Neuronal stem cell (in vitro differentiated cells): ENCODE measurements at regions not wholly inside any gene's neighbourhood (a gene's known extent, or its start where the extent isn't known, plus 50 kb on each side); places are given as distances from the start of the nearest gene placed in this dataset.

Experiments used
- DNase-seq: peaks from one replicate; pipeline ENCODE4 v3.0.0-alpha.2; 2013; ENCODE audit warnings: low spot score
- H2AFZ ChIP-seq: one replicate; pipeline ENCODE4 v1.6.1; 2013; ENCODE audit warnings: mild to moderate bottlenecking, low read length, inconsistent platforms
- H2AK5ac ChIP-seq: 2 replicates; pipeline ENCODE4 v1.6.1; 2013; ENCODE audit warnings: low read depth, mild to moderate bottlenecking, inconsistent platforms, low read length, moderate library complexity, mixed read lengths
- H2BK120ac ChIP-seq: 2 replicates; pipeline ENCODE4 v1.6.1; 2013; ENCODE audit warnings: low read depth, mild to moderate bottlenecking, inconsistent platforms, low read length, moderate library complexity, mixed read lengths
- H2BK12ac ChIP-seq: one replicate; pipeline ENCODE4 v1.6.1; 2013; ENCODE audit warnings: low read length, inconsistent platforms
- H2BK15ac ChIP-seq: 2 replicates; pipeline ENCODE4 v1.6.1; 2013; ENCODE audit warnings: mild to moderate bottlenecking, low read length, inconsistent platforms, mixed read lengths
- H2BK5ac ChIP-seq: one replicate; pipeline ENCODE4 v1.6.1; 2013; ENCODE audit warnings: inconsistent platforms, mild to moderate bottlenecking, low read length, moderate library complexity
- H3K14ac ChIP-seq: one replicate; pipeline ENCODE4 v1.6.1; 2013; ENCODE audit warnings: low read length, inconsistent platforms
- H3K18ac ChIP-seq: 2 replicates; pipeline ENCODE4 v1.6.1; 2013; ENCODE audit warnings: low read length, inconsistent platforms
- H3K23ac ChIP-seq: 2 replicates; pipeline ENCODE4 v1.6.1; 2013; ENCODE audit warnings: low read depth, mild to moderate bottlenecking, mixed read lengths, low read length, inconsistent platforms; ENCODE audit not compliant: poor library complexity
- H3K27ac ChIP-seq: replicated peaks from 3 replicates; pipeline ENCODE4 v1.5.1; 2013; ENCODE audit warnings: low read length, inconsistent platforms
- H3K27me3 ChIP-seq, 3 experiments: 2 replicates each; pipeline ENCODE4 v1.6.1; 2013; ENCODE audit warnings: low read length in 3 of 3, mild to moderate bottlenecking in 2 of 3, inconsistent platforms in 1 of 3, low read depth in 1 of 3, mixed read lengths in 1 of 3, moderate library complexity in 1 of 3; ENCODE audit not compliant: control insufficient read depth in 3 of 3, insufficient read depth in 3 of 3
- H3K36me3 ChIP-seq, 2 donors: replicated peaks in 1 of 2; 2 replicates each; pipeline ENCODE4 v1.6.1; 2013; ENCODE audit warnings: low read length in 2 of 2; ENCODE audit not compliant: control insufficient read depth in 2 of 2, insufficient read depth in 2 of 2
- H3K4ac ChIP-seq: 2 replicates; pipeline ENCODE4 v1.6.1; 2013; ENCODE audit warnings: inconsistent platforms, mild to moderate bottlenecking, low read length, moderate library complexity
- H3K4me1 ChIP-seq, 2 donors: 1 replicate in 1 of 2; 2 replicates in 1 of 2; pipeline ENCODE4 v1.6.1; 2013; ENCODE audit warnings: low read length in 2 of 2, low read depth in 1 of 2; ENCODE audit not compliant: control insufficient read depth in 2 of 2, insufficient read depth in 1 of 2
- H3K4me2 ChIP-seq: one replicate; pipeline ENCODE4 v1.6.1; 2013; ENCODE audit warnings: mild to moderate bottlenecking, low read length, inconsistent platforms; ENCODE audit not compliant: insufficient read depth, poor library complexity, severe bottlenecking
- H3K4me3 ChIP-seq, 2 donors: 2 replicates each; pipeline ENCODE4 v1.5.1; 2013; ENCODE audit warnings: low read length in 2 of 2, mild to moderate bottlenecking in 2 of 2, inconsistent platforms in 1 of 2, moderate library complexity in 1 of 2
- H3K79me1 ChIP-seq: one replicate; pipeline ENCODE4 v1.6.1; 2013; ENCODE audit warnings: low read depth, mild to moderate bottlenecking, inconsistent platforms, low read length, moderate library complexity
- H3K9ac ChIP-seq: one replicate; pipeline ENCODE4 v1.6.1; 2013; ENCODE audit warnings: mild to moderate bottlenecking, low read depth, low read length, inconsistent platforms; ENCODE audit not compliant: poor library complexity
- H3K9me3 ChIP-seq, 2 donors: replicated peaks in 1 of 2; 2 replicates each; pipeline versions ENCODE3 to v1.6.1; 2013; ENCODE audit warnings: low read length in 2 of 2, mild to moderate bottlenecking in 2 of 2, inconsistent platforms in 1 of 2, low read depth in 1 of 2, mixed read lengths in 1 of 2, moderate library complexity in 1 of 2; ENCODE audit not compliant: control insufficient read depth in 2 of 2, insufficient read depth in 1 of 2
- H4K8ac ChIP-seq: one replicate; pipeline ENCODE4 v1.6.1; 2013; ENCODE audit warnings: low read depth, mild to moderate bottlenecking, inconsistent platforms, low read length, moderate library complexity
- H4K91ac ChIP-seq: one replicate; pipeline ENCODE4 v1.6.1; 2013; ENCODE audit warnings: low read length, low read depth, mild to moderate bottlenecking, inconsistent platforms; ENCODE audit not compliant: poor library complexity
- WGBS, 2 donors: extraction: QIAGEN DNeasy Blood & Tissue Kit; methylation state at CpG; one replicate each; pipeline ENCODE4 v1.1.7; 2013; ENCODE audit warnings: missing lambda C conversion rate in 2 of 2, mixed read lengths in 1 of 2; ENCODE audit not compliant: insufficient read length in 2 of 2, insufficient replicate concordance in 1 of 2; ENCODE audit errors: extremely low coverage in 2 of 2; 5-methylcytosine and 5-hydroxymethylcytosine counted together

DNA sequence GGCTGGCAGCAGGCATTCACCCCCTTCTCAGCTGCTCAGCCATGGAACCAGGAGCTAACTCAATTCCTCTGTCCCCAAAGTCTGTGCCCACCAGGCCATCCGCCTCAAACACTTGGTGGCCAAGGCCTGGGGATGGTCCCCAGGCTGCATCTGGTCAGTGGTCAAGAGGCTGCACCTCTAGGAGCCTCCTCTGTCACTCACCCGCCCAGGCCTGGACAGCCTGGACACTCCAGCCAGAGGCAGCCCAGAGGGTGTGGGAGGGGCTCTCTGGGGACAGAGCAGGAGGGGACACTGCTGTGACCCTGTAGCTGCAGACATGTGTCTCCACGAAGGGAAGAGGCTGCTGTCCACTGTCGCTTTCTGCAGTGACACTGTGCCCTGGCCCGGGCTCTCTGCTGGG lies 416.6 kb upstream of the SULF2 start:
- no peaks in the 10 kb centered on the region for H3K79me1 ChIP-seq
- H3K27me3 ChIP-seq = peaks cover 0 to 24% (median 0%) of the 10 kb centered on the region in 3 experiments
- no peak overlapping the region for H4K8ac ChIP-seq
- H3K4ac ChIP-seq = no peak overlapping the region
- peak overlapping the region; percentile 25 for H3K14ac ChIP-seq
- H3K23ac ChIP-seq = no peak overlapping the region
- WGBS, 2 donors = no CpG with 5 or more reads among the region's 5 CpGs
- no peak overlapping the region for H2BK120ac ChIP-seq
- no peak overlapping the region for H2AFZ ChIP-seq
- no peaks in the 10 kb centered on the region for H3K9me3 ChIP-seq
- H3K18ac ChIP-seq = peak overlapping the region; percentile 86
- no peak for DNase-seq
- H2AK5ac ChIP-seq = peak overlapping the region; percentile 96
- no peak overlapping the region for H3K4me3 ChIP-seq
- H4K91ac ChIP-seq = no peak overlapping the region
- no peaks in the 10 kb centered on the region for H3K36me3 ChIP-seq
- no peak overlapping the region for H3K27ac ChIP-seq
- peak overlapping the region; percentile 7 for H3K9ac ChIP-seq
- H2BK12ac ChIP-seq = peak overlapping the region; percentile 88
- peaks cover 2 to 12% of the 10 kb centered on the region in 2 donors for H3K4me1 ChIP-seq
- peak overlapping the region; percentile 63 for H2BK15ac ChIP-seq
- no peak overlapping the region for H3K4me2 ChIP-seq
- peak overlapping the region; percentile 5 for H2BK5ac ChIP-seq

DNA sequence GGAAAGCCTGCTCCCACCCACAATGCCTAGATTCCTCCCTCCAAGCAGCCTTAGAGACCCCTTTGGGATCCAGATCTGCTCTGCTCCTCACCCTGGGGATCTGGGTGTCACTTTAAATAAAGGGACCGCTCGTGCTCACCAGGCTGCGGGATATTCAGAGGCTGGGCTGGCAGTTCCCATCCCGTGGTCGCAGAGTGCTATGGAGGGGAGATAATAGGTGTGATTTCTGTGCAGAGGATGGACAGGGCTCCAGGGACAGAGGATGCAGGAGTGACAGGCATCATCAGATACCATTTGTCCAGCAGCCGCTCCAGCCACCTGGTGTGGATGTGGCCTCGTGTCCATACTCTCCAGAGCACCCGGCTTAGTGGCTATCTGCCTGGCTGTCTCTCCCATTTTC lies 415.9 kb upstream of the SULF2 start:
- WGBS, 2 donors = no CpG with 5 or more reads among the region's 8 CpGs

GRCh38 chr20:48198929-48199451 lies 413.7 kb upstream of the SULF2 start:
- Histone ChIP-seq H3K23ac (no peak overlapping the region), H2AK5ac (no peak overlapping the region), H3K4me2 (no peak overlapping the region), H3K4ac (no peak overlapping the region), H4K8ac (no peak overlapping the region), H3K27ac (no peak overlapping the region), H3K36me3 (no peaks in the 10 kb centered on the region), H2BK12ac (no peak overlapping the region), H3K14ac (peak overlapping the region; percentile 28), H3K79me1 (no peaks in the 10 kb centered on the region), H2AFZ (no peak overlapping the region), H3K9me3 (no peaks in the 10 kb centered on the region), H3K27me3 (peaks cover 0 to 19% (median 0%) of the 10 kb centered on the region in 3 experiments), H2BK120ac (no peak overlapping the region), H3K4me3 (no peak overlapping the region), H2BK5ac (no peak overlapping the region), H4K91ac (no peak overlapping the region), H3K9ac (no peak overlapping the region), H3K4me1 (peaks cover 2 to 4% of the 10 kb centered on the region in 2 donors), H3K18ac (no peak overlapping the region), H2BK15ac (no peak overlapping the region)
- WGBS, 2 donors = no CpG with 5 or more reads among the region's 8 CpGs
- no peak for DNase-seq

More for the DNA sequence above, 415.9 kb upstream of the SULF2 start:
- H3K4ac ChIP-seq = no peak overlapping the region
- H2BK15ac ChIP-seq = peak overlapping the region; percentile 63
- H3K4me1 ChIP-seq = peaks cover 4 to 13% of the 10 kb centered on the region in 2 donors
- H3K27ac ChIP-seq = no peak overlapping the region
- no peak overlapping the region for H2BK5ac ChIP-seq
- no peak overlapping the region for H3K9ac ChIP-seq
- no peak overlapping the region for H4K8ac ChIP-seq
- peak overlapping the region; percentile 86 for H3K18ac ChIP-seq
- no peak overlapping the region for H2BK120ac ChIP-seq
- H3K4me3 ChIP-seq = no peak overlapping the region
- DNase-seq = no peak
- peak overlapping the region; percentile 25 for H3K14ac ChIP-seq
- H3K36me3 ChIP-seq = no peaks in the 10 kb centered on the region
- H3K23ac ChIP-seq = no peak overlapping the region
- peak overlapping the region; percentile 96 for H2AK5ac ChIP-seq
- H3K27me3 ChIP-seq = peaks cover 0 to 19% (median 0%) of the 10 kb centered on the region in 3 experiments
- no peak overlapping the region for H4K91ac ChIP-seq
- no peak overlapping the region for H3K4me2 ChIP-seq
- H3K79me1 ChIP-seq = no peaks in the 10 kb centered on the region
- no peak overlapping the region for H2AFZ ChIP-seq
- H3K9me3 ChIP-seq = no peaks in the 10 kb centered on the region
- H2BK12ac ChIP-seq = no peak overlapping the region

- Histone ChIP-seq H2BK120ac (no peak overlapping the region), H4K8ac (no peak overlapping the region), H3K27me3 (peaks cover 0 to 13% (median 0%) of the 10 kb centered on the region in 3 experiments), H3K18ac (peak overlapping the region; percentile 66), H3K4me2 (no peak overlapping the region), H3K4me1 (peaks cover 2 to 4% of the 10 kb centered on the region in 2 donors), H3K79me1 (no peaks in the 10 kb centered on the region), H2AFZ (no peak overlapping the region), H3K14ac (no peak overlapping the region), H2AK5ac (peak overlapping the region; percentile 59), H2BK12ac (no peak overlapping the region), H3K4ac (no peak overlapping the region), H3K27ac (no peak overlapping the region), H3K23ac (no peak overlapping the region), H3K4me3 (no peak overlapping the region), H2BK15ac (no peak overlapping the region), H3K36me3 (no peaks in the 10 kb centered on the region), H3K9ac (no peak overlapping the region), H3K9me3 (peaks cover 0 to 3% of the 10 kb centered on the region in 2 donors), H2BK5ac (no peak overlapping the region), H4K91ac (no peak overlapping the region)
- DNase-seq = no peak
- no CpG with 5 or more reads among the region's 14 CpGs for WGBS, 2 donors
Measured at GRCh38 chr20:48197066-48197465, 411.8 kb upstream of the SULF2 start.
